ENCODE measurements at regions not wholly inside any gene's neighbourhood (a gene's known extent, or its start where the extent isn't known, plus 50 kb on each side); places are given as distances from the start of the nearest gene placed in this dataset.
A peak's percentile ranks its signal among the peaks of the same experiment; 100 is the strongest.
"Not testable (repeated sequence)": the region's sequence is repeated elsewhere in the genome, so short reads cannot be mapped to it uniquely, and the experiment has no call there.

GRCh38 chrX:914206-914605 is 283.6 kb downstream of the SHOX start:
- H3K27ac Mint-ChIP-seq (ENCODE audit: unreplicated experiment), result no peak overlapping the region
- DNase-seq (ENCODE audit: low spot score), result no peak
- no peaks in the 10 kb centered on the region for H3K4me1 Mint-ChIP-seq (ENCODE audit: unreplicated experiment)
- H3K27me3 Mint-ChIP-seq (ENCODE audit: unreplicated experiment), result peaks cover 3% of the 10 kb centered on the region
- no peak for TF ChIP-seq CTCF (IDR thresholded peaks at IDR 0.05; ENCODE audit: unreplicated experiment)
- H3K9me3 Mint-ChIP-seq (ENCODE audit: unreplicated experiment), result peaks cover 22% of the 10 kb centered on the region
- no peak overlapping the region for H3K4me3 Mint-ChIP-seq (ENCODE audit: unreplicated experiment)
- peaks cover 9% of the 10 kb centered on the region for H3K36me3 Mint-ChIP-seq (ENCODE audit: low read depth, unreplicated experiment)

GRCh38 chrX:912677-913076 is 282.1 kb downstream of the SHOX start:
- Mint-ChIP-seq H3K9me3 (ENCODE audit: unreplicated experiment) (peaks cover 22% of the 10 kb centered on the region), H3K27me3 (ENCODE audit: unreplicated experiment) (peaks cover 3% of the 10 kb centered on the region), H3K27ac (ENCODE audit: unreplicated experiment) (no peak overlapping the region), H3K4me3 (ENCODE audit: unreplicated experiment) (peak overlapping the region; percentile 4), H3K36me3 (ENCODE audit: low read depth, unreplicated experiment) (peaks cover 9% of the 10 kb centered on the region), H3K4me1 (ENCODE audit: unreplicated experiment) (no peaks in the 10 kb centered on the region)
- no peak for DNase-seq (ENCODE audit: low spot score)
- TF ChIP-seq CTCF (IDR thresholded peaks at IDR 0.05; ENCODE audit: unreplicated experiment), result no peak

GRCh38 chrX:909068-909467 is 278.5 kb downstream of the SHOX start:
- H3K9me3 Mint-ChIP-seq (ENCODE audit: unreplicated experiment), result peaks cover 15% of the 10 kb centered on the region
- H3K36me3 Mint-ChIP-seq (ENCODE audit: low read depth, unreplicated experiment); H3K27ac Mint-ChIP-seq (ENCODE audit: unreplicated experiment); H3K27me3 Mint-ChIP-seq (ENCODE audit: unreplicated experiment); DNase-seq (ENCODE audit: low spot score); H3K4me1 Mint-ChIP-seq (ENCODE audit: unreplicated experiment); H3K4me3 Mint-ChIP-seq (ENCODE audit: unreplicated experiment): not testable (repeated sequence)

- peaks cover 15% of the 10 kb centered on the region for H3K9me3 Mint-ChIP-seq (ENCODE audit: unreplicated experiment)
- peaks cover 3% of the 10 kb centered on the region for H3K36me3 Mint-ChIP-seq (ENCODE audit: low read depth, unreplicated experiment)
- no peak overlapping the region for H3K27ac Mint-ChIP-seq (ENCODE audit: unreplicated experiment)
These were observed 276.0 kb downstream of the SHOX start for GRCh38 chrX:906586-906985.

GRCh38 chrX:905848-906566 is 275.4 kb downstream of the SHOX start:
- H3K27me3 Mint-ChIP-seq (ENCODE audit: unreplicated experiment), result peaks cover 6% of the 10 kb centered on the region
- H3K27ac Mint-ChIP-seq (ENCODE audit: unreplicated experiment), result no peak overlapping the region
- no peaks in the 10 kb centered on the region for H3K4me1 Mint-ChIP-seq (ENCODE audit: unreplicated experiment)
- H3K4me3 Mint-ChIP-seq (ENCODE audit: unreplicated experiment), result no peak overlapping the region
- H3K9me3 Mint-ChIP-seq (ENCODE audit: unreplicated experiment), result peaks cover 15% of the 10 kb centered on the region
- TF ChIP-seq CTCF (IDR thresholded peaks at IDR 0.05; ENCODE audit: unreplicated experiment), result no peak
- peaks cover 3% of the 10 kb centered on the region for H3K36me3 Mint-ChIP-seq (ENCODE audit: low read depth, unreplicated experiment)
- no peak for DNase-seq (ENCODE audit: low spot score)

More at GRCh38 chrX:906586-906985, 276.0 kb downstream of the SHOX start:
- Mint-ChIP-seq H3K4me1 (ENCODE audit: unreplicated experiment) (no peaks in the 10 kb centered on the region), H3K27me3 (ENCODE audit: unreplicated experiment) (peaks cover 6% of the 10 kb centered on the region), H3K4me3 (ENCODE audit: unreplicated experiment) (no peak overlapping the region)
- TF ChIP-seq CTCF (IDR thresholded peaks at IDR 0.05; ENCODE audit: unreplicated experiment), result no peak
- DNase-seq (ENCODE audit: low spot score), result no peak

Measured in endothelial cell (in vitro differentiated cells).